A172 (cell line): ENCODE measurements at regions not wholly inside any gene's neighbourhood (a gene's known extent, or its start where the extent isn't known, plus 50 kb on each side); places are given as distances from the start of the nearest gene placed in this dataset.
A peak's percentile ranks its signal among the peaks of the same experiment; 100 is the strongest.

Source experiments
- DNase-seq: peaks from one replicate; pipeline ENCODE4 v3.0.0-alpha.2; 2015; ENCODE audit warnings: low spot score

- DNase-seq = peak; percentile 53
These were observed 228.8 kb downstream of the CDH11 start for GRCh38 chr16:64892835-64893785.

GRCh38 chr16:64889446-64889845, 232.4 kb downstream of the CDH11 start:
- DNase-seq = no peak

DNA sequence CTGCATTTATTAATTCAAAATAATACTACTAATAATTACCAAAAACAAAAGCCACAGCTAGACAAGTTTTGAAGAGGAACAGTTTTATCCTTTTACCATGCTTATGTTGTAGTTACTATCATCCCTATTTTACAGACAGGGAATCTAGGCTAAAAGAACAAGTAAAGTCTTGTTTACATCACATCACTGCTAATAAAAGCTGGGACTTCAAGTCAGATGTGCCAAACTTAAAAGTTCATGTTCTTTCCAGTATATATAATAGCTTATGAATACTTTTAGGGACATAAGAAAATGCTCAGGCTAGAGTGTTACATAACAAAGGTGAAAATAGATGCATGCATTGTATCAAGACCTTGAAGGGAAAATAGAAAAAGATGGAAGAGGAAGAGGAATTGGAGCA, 234.2 kb downstream of the CDH11 start:
- no peak for DNase-seq

DNA sequence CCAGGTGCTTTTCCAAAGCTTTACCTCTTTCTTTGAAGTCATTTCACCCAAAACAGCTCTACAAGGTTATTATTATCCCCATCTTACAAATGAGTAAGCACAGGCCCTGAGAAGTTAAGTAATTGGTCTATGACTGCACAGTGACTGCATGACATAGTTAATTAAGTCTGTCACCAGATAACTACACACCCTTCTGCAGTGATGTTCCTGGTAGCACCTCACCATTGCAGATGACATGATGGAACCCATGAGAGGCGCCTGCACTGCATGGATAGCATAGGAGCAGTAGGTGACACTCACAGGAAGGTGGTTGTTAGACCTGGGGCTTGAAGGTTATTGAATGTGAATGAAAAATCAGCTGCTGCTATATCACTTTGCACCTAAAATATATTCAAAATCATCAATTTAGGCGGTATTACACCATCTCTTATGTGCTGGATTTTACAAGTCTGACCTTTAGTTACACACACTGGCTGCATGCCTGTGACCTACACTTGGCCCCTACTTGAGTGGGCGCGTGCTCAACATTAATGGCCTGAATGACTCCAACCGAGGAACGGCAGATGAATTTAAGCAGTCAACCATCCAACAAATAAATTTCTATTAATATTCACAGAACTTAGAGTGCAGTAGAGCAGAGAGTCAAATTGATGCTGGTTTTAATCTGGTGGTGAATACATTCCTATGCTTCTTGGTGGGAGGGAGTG, 239.6 kb downstream of the CDH11 start:
- DNase-seq = no peak

- DNase-seq = no peak
These were observed 240.9 kb downstream of the CDH11 start for GRCh38 chr16:64880994-64881393.

DNA sequence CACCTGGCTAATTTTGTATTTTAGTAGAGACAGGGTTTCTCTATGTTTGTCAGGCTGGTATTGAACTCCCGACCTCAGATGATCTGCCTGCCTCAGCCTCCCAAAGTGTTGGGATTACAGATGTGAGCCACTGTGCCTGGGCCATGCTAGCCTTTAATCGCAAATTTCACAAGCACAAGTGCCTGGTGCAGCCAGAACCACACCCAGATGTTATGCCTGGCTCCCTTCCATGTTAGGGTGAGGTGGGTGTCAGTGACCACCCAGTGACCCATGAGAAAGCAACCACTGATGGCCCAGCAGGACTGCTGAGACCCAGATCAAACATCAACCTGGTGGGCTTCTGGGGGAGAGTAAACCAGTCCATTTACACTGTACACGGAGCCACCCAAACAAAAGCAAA, 241.9 kb downstream of the CDH11 start:
- DNase-seq = no peak

GRCh38 chr16:64878940-64879339, 242.9 kb downstream of the CDH11 start:
- DNase-seq = no peak

DNA sequence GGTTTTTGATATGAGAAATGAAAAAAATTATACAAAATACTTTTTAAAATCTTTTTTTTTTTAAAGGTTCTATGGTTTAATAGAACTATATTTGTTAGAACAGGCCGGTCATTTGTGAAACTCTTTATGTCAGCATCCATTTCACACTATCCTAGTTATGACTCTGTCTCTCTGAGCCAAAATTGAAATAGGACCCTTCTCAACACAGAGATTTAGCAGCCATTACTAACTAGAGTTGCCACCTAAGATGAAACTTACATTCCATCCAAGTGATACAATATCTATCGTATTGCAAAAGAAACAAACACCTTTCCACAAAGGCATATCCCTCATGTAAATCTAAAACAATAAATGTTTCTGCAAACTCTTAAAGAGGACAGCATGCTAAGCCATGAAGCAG, 249.8 kb downstream of the CDH11 start:
- no peak for DNase-seq

- DNase-seq = no peak
These were observed 251.0 kb downstream of the CDH11 start for GRCh38 chr16:64870859-64871258.

GRCh38 chr16:64869781-64870180, 252.1 kb downstream of the CDH11 start:
- DNase-seq = no peak

- DNase-seq = no peak
These were observed 255.8 kb downstream of the CDH11 start for GRCh38 chr16:64866021-64866420.

- peak; percentile 4 for DNase-seq
These were observed 256.7 kb downstream of the CDH11 start for GRCh38 chr16:64865069-64865696.

GRCh38 chr16:64864232-64864809, 257.5 kb downstream of the CDH11 start:
- DNase-seq = peak; percentile 92

DNA sequence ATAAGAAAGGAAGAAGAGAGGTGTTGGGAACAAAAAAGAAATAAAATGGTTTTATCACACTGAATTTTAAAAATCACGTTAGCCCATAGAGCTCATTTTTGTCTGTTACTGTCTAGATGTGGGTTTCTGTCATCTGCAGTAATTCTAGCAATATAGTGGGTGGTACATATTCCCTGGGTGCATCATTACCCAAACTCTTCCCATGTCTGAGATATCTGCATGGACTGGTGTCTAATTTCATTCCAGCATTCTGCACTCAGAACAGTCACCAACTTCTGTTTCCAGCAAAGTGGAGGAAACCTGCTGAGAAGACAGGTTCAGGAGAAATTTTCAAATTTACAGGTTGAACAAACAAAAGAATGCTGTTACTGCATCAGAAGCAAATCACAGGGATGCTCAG, 263.8 kb downstream of the CDH11 start:
- DNase-seq = no peak

- DNase-seq = no peak
These were observed 264.5 kb downstream of the CDH11 start for GRCh38 chr16:64857411-64857810.

GRCh38 chr16:64853551-64853950, 268.3 kb downstream of the CDH11 start:
- no peak for DNase-seq

GRCh38 chr16:64846966-64847365, 274.9 kb downstream of the CDH11 start:
- no peak for DNase-seq

DNA sequence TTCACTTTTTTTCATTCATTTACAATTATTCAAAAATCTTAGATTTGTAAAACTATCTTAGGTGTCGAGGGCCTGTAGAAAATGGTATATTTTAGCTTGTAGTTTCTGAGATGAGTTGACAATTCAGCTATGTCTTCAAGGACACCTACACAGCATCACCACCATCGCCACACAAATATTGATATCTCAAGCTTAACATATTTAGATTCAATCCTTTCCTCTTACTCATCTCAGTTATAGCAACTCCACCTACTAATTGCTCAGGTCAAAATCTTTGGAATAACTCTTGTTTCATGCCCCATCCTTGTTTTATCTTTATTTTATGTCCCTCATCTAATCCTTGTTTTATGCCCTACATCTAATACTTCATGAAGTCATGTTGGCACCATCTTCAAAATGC, 276.8 kb downstream of the CDH11 start:
- DNase-seq = no peak

DNA sequence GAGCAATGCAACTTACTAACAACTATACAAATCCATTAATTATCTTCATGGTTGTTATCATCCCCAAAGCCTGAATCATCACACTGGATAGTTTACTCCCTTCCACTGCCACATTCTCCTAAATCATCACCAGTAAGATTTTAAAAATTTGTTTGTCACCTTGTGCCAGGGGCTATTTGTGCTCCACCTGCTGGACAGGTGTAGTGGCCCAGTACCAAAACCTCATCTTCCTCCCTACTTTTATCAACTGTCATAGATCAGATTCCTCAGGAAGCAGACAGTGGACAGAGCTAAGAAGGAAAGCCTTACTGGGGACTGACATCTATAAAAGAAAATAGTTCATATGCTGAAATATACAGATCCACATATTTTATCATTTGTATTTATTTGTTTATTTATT, 280.4 kb downstream of the CDH11 start:
- no peak for DNase-seq

- no peak for DNase-seq
These were observed 280.8 kb downstream of the CDH11 start for GRCh38 chr16:64841071-64841470.

GRCh38 chr16:64830653-64831052, 291.2 kb downstream of the CDH11 start:
- no peak for DNase-seq

GRCh38 chr16:64829678-64830077, 292.2 kb downstream of the CDH11 start:
- DNase-seq = no peak
